Ammon's horn (tissue), 1 donor: ENCODE measurements at regions not wholly inside any gene's neighbourhood (a gene's known extent, or its start where the extent isn't known, plus 50 kb on each side); places are given as distances from the start of the nearest gene placed in this dataset.

Experiments
- DNase-seq: peaks from one replicate; pipeline ENCODE4 v3.0.0-alpha.2; 2016; ENCODE audit warnings: low spot score

GRCh38 chr4:15340332-15340731 lies 87.5 kb upstream of the C1QTNF7 start:
- DNase-seq: no peak

- DNase-seq: no peak
Observed at GRCh38 chr4:15340902-15341732, 86.7 kb upstream of the C1QTNF7 start.

GRCh38 chr4:15341733-15342300 lies 86.0 kb upstream of the C1QTNF7 start:
- DNase-seq: no peak

GRCh38 chr4:15343000-15343399 lies 84.8 kb upstream of the C1QTNF7 start:
- DNase-seq: no peak

GRCh38 chr4:15343581-15343980 lies 84.3 kb upstream of the C1QTNF7 start:
- DNase-seq: no peak

GRCh38 chr4:15344041-15344440 lies 83.8 kb upstream of the C1QTNF7 start:
- DNase-seq: no peak

- no peak for DNase-seq
Observed at GRCh38 chr4:15345134-15345533, 82.7 kb upstream of the C1QTNF7 start.

GRCh38 chr4:15348236-15348635 lies 79.6 kb upstream of the C1QTNF7 start:
- no peak for DNase-seq

GRCh38 chr4:15348695-15349094 lies 79.1 kb upstream of the C1QTNF7 start:
- no peak for DNase-seq

- no peak for DNase-seq
Observed at GRCh38 chr4:15349531-15349935, 78.3 kb upstream of the C1QTNF7 start.

- no peak for DNase-seq
Observed at GRCh38 chr4:15349965-15350364, 77.9 kb upstream of the C1QTNF7 start.

GRCh38 chr4:15352524-15352923 lies 75.3 kb upstream of the C1QTNF7 start:
- no peak for DNase-seq

GRCh38 chr4:15353207-15353606 lies 74.6 kb upstream of the C1QTNF7 start:
- no peak for DNase-seq

- DNase-seq: no peak
Observed at GRCh38 chr4:15354371-15355297, 73.2 kb upstream of the C1QTNF7 start.

- no peak for DNase-seq
Observed at GRCh38 chr4:15361529-15361928, 66.3 kb upstream of the C1QTNF7 start.

GRCh38 chr4:15362541-15362940 lies 65.3 kb upstream of the C1QTNF7 start:
- no peak for DNase-seq

- peak; percentile 20 for DNase-seq
Observed at GRCh38 chr4:15364183-15364582, 63.6 kb upstream of the C1QTNF7 start.

- no peak for DNase-seq
Observed at GRCh38 chr4:15365641-15366040, 62.2 kb upstream of the C1QTNF7 start.

GRCh38 chr4:15366721-15367120 lies 61.1 kb upstream of the C1QTNF7 start:
- DNase-seq: no peak

- no peak for DNase-seq
Observed at GRCh38 chr4:15368856-15369255, 59.0 kb upstream of the C1QTNF7 start.

- DNase-seq: no peak
Observed at GRCh38 chr4:15370296-15370695, 57.5 kb upstream of the C1QTNF7 start.

GRCh38 chr4:15373363-15373762 lies 54.5 kb upstream of the C1QTNF7 start:
- DNase-seq: no peak

GRCh38 chr4:15374656-15375055 lies 53.2 kb upstream of the C1QTNF7 start:
- DNase-seq: no peak
